NT2/D1 (cell line): ENCODE measurements at regions not wholly inside any gene's neighbourhood (a gene's known extent, or its start where the extent isn't known, plus 50 kb on each side); places are given as distances from the start of the nearest gene placed in this dataset.

ENCODE experiments used
- YY1 ChIP-seq: IDR thresholded peaks from 2 replicates; pipeline ENCODE4 v1.6.1; 2011; ENCODE audit not compliant: insufficient read length, insufficient read depth
- ZNF274 ChIP-seq: IDR thresholded peaks from 2 replicates; pipeline ENCODE4 v1.6.1; 2011; ENCODE audit warnings: mild to moderate bottlenecking, low read depth, low read length

GRCh38 chr11:112455791-112456190 is 195.1 kb upstream of the PLET1 start:
- TF ChIP-seq YY1 (no peak), ZNF274 (no peak)
